ENCODE measurements at regions not wholly inside any gene's neighbourhood (a gene's known extent, or its start where the extent isn't known, plus 50 kb on each side); places are given as distances from the start of the nearest gene placed in this dataset.

- no peak for DNase-seq (ENCODE audit: low read depth)
Measured at GRCh38 chr5:135120951-135121350, 86.9 kb upstream of the PITX1 start.

GRCh38 chr5:135119481-135119880 is 85.5 kb upstream of the PITX1 start:
- DNase-seq (ENCODE audit: low read depth) = no peak

GRCh38 chr5:135117590-135117989 is 83.6 kb upstream of the PITX1 start:
- no peak for DNase-seq (ENCODE audit: low read depth)

GRCh38 chr5:135116160-135116561 is 82.1 kb upstream of the PITX1 start:
- no peak for DNase-seq (ENCODE audit: low read depth)

- no peak for DNase-seq (ENCODE audit: low read depth)
Measured at GRCh38 chr5:135115591-135115990, 81.6 kb upstream of the PITX1 start.

GRCh38 chr5:135114759-135115158 is 80.7 kb upstream of the PITX1 start:
- no peak for DNase-seq (ENCODE audit: low read depth)

- DNase-seq (ENCODE audit: low read depth) = no peak
Measured at GRCh38 chr5:135112008-135112725, 78.1 kb upstream of the PITX1 start.

GRCh38 chr5:135110785-135111596 is 77.0 kb upstream of the PITX1 start:
- DNase-seq (ENCODE audit: low read depth) = no peak

- DNase-seq (ENCODE audit: low read depth) = no peak
Measured at GRCh38 chr5:135108992-135109391, 75.0 kb upstream of the PITX1 start.

- no peak for DNase-seq (ENCODE audit: low read depth)
Measured at GRCh38 chr5:135108569-135108968, 74.5 kb upstream of the PITX1 start.

GRCh38 chr5:135107986-135108385 is 74.0 kb upstream of the PITX1 start:
- no peak for DNase-seq (ENCODE audit: low read depth)

GRCh38 chr5:135106610-135107471 is 72.8 kb upstream of the PITX1 start:
- DNase-seq (ENCODE audit: low read depth) = no peak

- no peak for DNase-seq (ENCODE audit: low read depth)
Measured at GRCh38 chr5:135106136-135106535, 72.1 kb upstream of the PITX1 start.

GRCh38 chr5:135105105-135105484 is 71.1 kb upstream of the PITX1 start:
- DNase-seq (ENCODE audit: low read depth) = no peak

- no peak for DNase-seq (ENCODE audit: low read depth)
Measured at GRCh38 chr5:135103575-135103853, 69.5 kb upstream of the PITX1 start.

GRCh38 chr5:135102716-135103574 is 68.9 kb upstream of the PITX1 start:
- DNase-seq (ENCODE audit: low read depth) = no peak

GRCh38 chr5:135100431-135100830 is 66.4 kb upstream of the PITX1 start:
- no peak for DNase-seq (ENCODE audit: low read depth)

- no peak for DNase-seq (ENCODE audit: low read depth)
Measured at GRCh38 chr5:135100011-135100410, 66.0 kb upstream of the PITX1 start.

GRCh38 chr5:135097390-135097789 is 63.4 kb upstream of the PITX1 start:
- DNase-seq (ENCODE audit: low read depth) = no peak

GRCh38 chr5:135095871-135096270 is 61.8 kb upstream of the PITX1 start:
- no peak for DNase-seq (ENCODE audit: low read depth)

GRCh38 chr5:135095052-135095715 is 61.2 kb upstream of the PITX1 start:
- DNase-seq (ENCODE audit: low read depth) = no peak

Measured in activated T-helper 9 cell treated with anti-CD3 and anti-CD28 coated beads, Interleukin-2, amount 50 U/mL, for 16 hours (primary cell).